WTC11 (cell line): ENCODE measurements at regions not wholly inside any gene's neighbourhood (a gene's known extent, or its start where the extent isn't known, plus 50 kb on each side); places are given as distances from the start of the nearest gene placed in this dataset.

ENCODE experiments used
- ATAC-seq: fragments of 200-7000 bp; cut with Tn5 transposase; 2 replicates; pipeline ENCODE4 v1.10.0; 2021; ENCODE audit warnings: mild to moderate bottlenecking, moderate library complexity
- CTCF ChIA-PET: fragments of 300-600 bp; sonication (Branson Sonifier 250); formaldehyde crosslinking; loops from one replicate; lab custom pipeline; 2021; ENCODE audit warnings: antibody characterized with exemption; lab: Charles Lee
- POLR2A ChIA-PET: fragments of 350-600 bp; sonication (Branson Sonifier 250); formaldehyde crosslinking; loops from one replicate; lab custom pipeline; 2021; ENCODE audit warnings: antibody characterized with exemption; lab: Charles Lee
- DNase-seq: peaks from one replicate; pipeline ENCODE4 v3.0.0; 2021; ENCODE audit warnings: low spot score
- H3K27ac Mint-ChIP-seq: 2 replicates; pipeline ENCODE4 v1.8.0; 2021; ENCODE audit warnings: mixed read lengths
- H3K27me3 Mint-ChIP-seq: 2 replicates; pipeline ENCODE4 v1.8.0; 2021; ENCODE audit warnings: low read depth, mild to moderate bottlenecking, moderate library complexity, mixed read lengths
- H3K36me3 Mint-ChIP-seq: 2 replicates; pipeline ENCODE4 v1.8.0; 2021; ENCODE audit warnings: mixed read lengths
- H3K4me1 Mint-ChIP-seq: 2 replicates; pipeline ENCODE4 v1.8.0; 2022; ENCODE audit warnings: mixed read lengths
- H3K4me3 Mint-ChIP-seq: 2 replicates; pipeline ENCODE4 v1.8.0; 2021; ENCODE audit warnings: mild to moderate bottlenecking, moderate library complexity, mixed read lengths
- H3K9me3 Mint-ChIP-seq: 2 replicates; pipeline ENCODE4 v1.8.0; 2021; ENCODE audit warnings: mixed read lengths
- CREB1 ChIP-seq: sonication (generic); formaldehyde crosslinking; IDR thresholded peaks from 2 replicates; pipeline ENCODE4 v1.8.0; 2023; ENCODE audit warnings: mild to moderate bottlenecking, missing genetic modification reagents
- CREM ChIP-seq: sonication (generic); formaldehyde crosslinking; IDR thresholded peaks from 2 replicates; pipeline ENCODE4 v1.8.1; 2022; ENCODE audit warnings: mild to moderate bottlenecking, missing genetic modification reagents, moderate library complexity
- ELF4 ChIP-seq: sonication (generic); formaldehyde crosslinking; IDR thresholded peaks from 2 replicates; pipeline ENCODE4 v1.8.1; 2022; ENCODE audit warnings: low read depth, mild to moderate bottlenecking, moderate library complexity, missing genetic modification reagents
- GTF2I ChIP-seq: fragments of 250-450 bp; sonication (Bioruptor Pico); conservative IDR thresholded peaks from 2 replicates; pipeline ENCODE4 v1.4.0; 2021; ENCODE audit warnings: mild to moderate bottlenecking
- MAX ChIP-seq: sonication (generic); formaldehyde crosslinking; IDR thresholded peaks from 2 replicates; pipeline ENCODE4 v1.8.0; 2022; ENCODE audit warnings: mild to moderate bottlenecking, missing genetic modification reagents
- NFATC4 ChIP-seq: fragments of 250-450 bp; sonication (Bioruptor Pico); IDR thresholded peaks from 2 replicates; pipeline ENCODE4 v1.9.0; 2021; ENCODE audit warnings: mild to moderate bottlenecking
- NR2C2 ChIP-seq: sonication (generic); formaldehyde crosslinking; IDR thresholded peaks from 2 replicates; pipeline ENCODE4 v1.8.0; 2022; ENCODE audit warnings: mild to moderate bottlenecking, missing genetic modification reagents
- PRDM15 ChIP-seq: sonication (generic); formaldehyde crosslinking; IDR thresholded peaks from 2 replicates; pipeline ENCODE4 v1.8.0; 2022; ENCODE audit warnings: missing genetic modification reagents
- TCF7 ChIP-seq: sonication (generic); formaldehyde crosslinking; IDR thresholded peaks from 2 replicates; pipeline ENCODE4 v1.8.0; 2022; ENCODE audit warnings: mild to moderate bottlenecking, low read depth, missing genetic modification reagents, moderate library complexity
- TP53 ChIP-seq: sonication (generic); formaldehyde crosslinking; IDR thresholded peaks from 2 replicates; pipeline ENCODE4 v1.8.1; 2023; ENCODE audit warnings: mild to moderate bottlenecking, missing genetic modification reagents
- USF2 ChIP-seq: sonication (generic); formaldehyde crosslinking; IDR thresholded peaks from 2 replicates; pipeline ENCODE4 v1.8.1; 2023; ENCODE audit warnings: mild to moderate bottlenecking, missing genetic modification reagents, moderate library complexity
- ZNF263 ChIP-seq: sonication (generic); formaldehyde crosslinking; IDR thresholded peaks from 2 replicates; pipeline ENCODE4 v1.8.1; 2022; ENCODE audit warnings: low read depth, mild to moderate bottlenecking, moderate library complexity, missing genetic modification reagents
- ZNF317 ChIP-seq: sonication (generic); formaldehyde crosslinking; IDR thresholded peaks from 2 replicates; pipeline ENCODE4 v1.8.1; 2023; ENCODE audit warnings: low read depth, mild to moderate bottlenecking, moderate library complexity, missing genetic modification reagents, borderline replicate concordance
- ZNF671 ChIP-seq: fragments of 250-450 bp; sonication (Bioruptor Pico); IDR thresholded peaks from 2 replicates; pipeline ENCODE4 v1.8.0; 2021; ENCODE audit warnings: mild to moderate bottlenecking
- TF ChIP-seq, protein P1 (sequence below): sonication (generic); formaldehyde crosslinking; IDR thresholded peaks from 2 replicates; pipeline ENCODE4 v1.8.0; 2022; ENCODE audit warnings: mild to moderate bottlenecking, missing genetic modification reagents
- TF ChIP-seq, protein P2 (sequence below): sonication (generic); formaldehyde crosslinking; IDR thresholded peaks from 2 replicates; pipeline ENCODE4 v1.8.1; 2023; ENCODE audit warnings: mild to moderate bottlenecking, missing genetic modification reagents, borderline replicate concordance
- TF ChIP-seq, protein P3 (sequence below): sonication (generic); formaldehyde crosslinking; conservative IDR thresholded peaks from 2 replicates; pipeline ENCODE4 v1.8.1; 2022; ENCODE audit warnings: mild to moderate bottlenecking, missing genetic modification reagents
- TF ChIP-seq, protein P4 (sequence below): sonication (generic); formaldehyde crosslinking; IDR thresholded peaks from 2 replicates; pipeline ENCODE4 v1.8.1; 2023; ENCODE audit warnings: mild to moderate bottlenecking, missing genetic modification reagents
- TF ChIP-seq, protein P5 (sequence below): sonication (generic); formaldehyde crosslinking; IDR thresholded peaks from 2 replicates; pipeline ENCODE4 v1.8.1; 2023; ENCODE audit warnings: mild to moderate bottlenecking, missing genetic modification reagents, moderate library complexity

- POLR2A ChIA-PET, result no interaction called here
- ATAC-seq (no peak), DNase-seq (no peak)
- Mint-ChIP-seq H3K9me3 (no peaks in the 10 kb centered on the region), H3K36me3 (no peaks in the 10 kb centered on the region), H3K4me3 (no peak overlapping the region), H3K4me1 (peaks cover 25% of the 10 kb centered on the region), H3K27me3 (no peaks in the 10 kb centered on the region), H3K27ac (no peak overlapping the region)
- TF ChIP-seq GTF2I (CRISPR knock-in tag) (no peak), TCF7 (CRISPR knock-in tag) (no peak), ZNF671 (no peak), ZNF263 (CRISPR knock-in tag) (no peak), NFATC4 (no peak), ZNF317 (no peak), USF2 (CRISPR knock-in tag) (no peak), MAX (CRISPR knock-in tag) (no peak), CREM (CRISPR knock-in tag) (no peak), ELF4 (CRISPR knock-in tag) (no peak), CREB1 (no peak), NR2C2 (CRISPR knock-in tag) (no peak), TP53 (CRISPR knock-in tag) (no peak), PRDM15 (CRISPR knock-in tag) (no peak)
- TF ChIP-seq, protein P1, sequence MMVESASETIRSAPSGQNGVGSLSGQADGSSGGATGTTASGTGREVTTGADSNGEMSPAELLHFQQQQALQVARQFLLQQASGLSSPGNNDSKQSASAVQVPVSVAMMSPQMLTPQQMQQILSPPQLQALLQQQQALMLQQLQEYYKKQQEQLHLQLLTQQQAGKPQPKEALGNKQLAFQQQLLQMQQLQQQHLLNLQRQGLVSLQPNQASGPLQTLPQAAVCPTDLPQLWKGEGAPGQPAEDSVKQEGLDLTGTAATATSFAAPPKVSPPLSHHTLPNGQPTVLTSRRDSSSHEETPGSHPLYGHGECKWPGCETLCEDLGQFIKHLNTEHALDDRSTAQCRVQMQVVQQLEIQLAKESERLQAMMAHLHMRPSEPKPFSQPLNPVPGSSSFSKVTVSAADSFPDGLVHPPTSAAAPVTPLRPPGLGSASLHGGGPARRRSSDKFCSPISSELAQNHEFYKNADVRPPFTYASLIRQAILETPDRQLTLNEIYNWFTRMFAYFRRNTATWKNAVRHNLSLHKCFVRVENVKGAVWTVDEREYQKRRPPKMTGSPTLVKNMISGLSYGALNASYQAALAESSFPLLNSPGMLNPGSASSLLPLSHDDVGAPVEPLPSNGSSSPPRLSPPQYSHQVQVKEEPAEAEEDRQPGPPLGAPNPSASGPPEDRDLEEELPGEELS (CRISPR knock-in tag), result no peak
- TF ChIP-seq, protein P2, sequence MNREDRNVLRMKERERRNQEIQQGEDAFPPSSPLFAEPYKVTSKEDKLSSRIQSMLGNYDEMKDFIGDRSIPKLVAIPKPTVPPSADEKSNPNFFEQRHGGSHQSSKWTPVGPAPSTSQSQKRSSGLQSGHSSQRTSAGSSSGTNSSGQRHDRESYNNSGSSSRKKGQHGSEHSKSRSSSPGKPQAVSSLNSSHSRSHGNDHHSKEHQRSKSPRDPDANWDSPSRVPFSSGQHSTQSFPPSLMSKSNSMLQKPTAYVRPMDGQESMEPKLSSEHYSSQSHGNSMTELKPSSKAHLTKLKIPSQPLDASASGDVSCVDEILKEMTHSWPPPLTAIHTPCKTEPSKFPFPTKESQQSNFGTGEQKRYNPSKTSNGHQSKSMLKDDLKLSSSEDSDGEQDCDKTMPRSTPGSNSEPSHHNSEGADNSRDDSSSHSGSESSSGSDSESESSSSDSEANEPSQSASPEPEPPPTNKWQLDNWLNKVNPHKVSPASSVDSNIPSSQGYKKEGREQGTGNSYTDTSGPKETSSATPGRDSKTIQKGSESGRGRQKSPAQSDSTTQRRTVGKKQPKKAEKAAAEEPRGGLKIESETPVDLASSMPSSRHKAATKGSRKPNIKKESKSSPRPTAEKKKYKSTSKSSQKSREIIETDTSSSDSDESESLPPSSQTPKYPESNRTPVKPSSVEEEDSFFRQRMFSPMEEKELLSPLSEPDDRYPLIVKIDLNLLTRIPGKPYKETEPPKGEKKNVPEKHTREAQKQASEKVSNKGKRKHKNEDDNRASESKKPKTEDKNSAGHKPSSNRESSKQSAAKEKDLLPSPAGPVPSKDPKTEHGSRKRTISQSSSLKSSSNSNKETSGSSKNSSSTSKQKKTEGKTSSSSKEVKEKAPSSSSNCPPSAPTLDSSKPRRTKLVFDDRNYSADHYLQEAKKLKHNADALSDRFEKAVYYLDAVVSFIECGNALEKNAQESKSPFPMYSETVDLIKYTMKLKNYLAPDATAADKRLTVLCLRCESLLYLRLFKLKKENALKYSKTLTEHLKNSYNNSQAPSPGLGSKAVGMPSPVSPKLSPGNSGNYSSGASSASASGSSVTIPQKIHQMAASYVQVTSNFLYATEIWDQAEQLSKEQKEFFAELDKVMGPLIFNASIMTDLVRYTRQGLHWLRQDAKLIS, result no peak
- TF ChIP-seq, protein P3, sequence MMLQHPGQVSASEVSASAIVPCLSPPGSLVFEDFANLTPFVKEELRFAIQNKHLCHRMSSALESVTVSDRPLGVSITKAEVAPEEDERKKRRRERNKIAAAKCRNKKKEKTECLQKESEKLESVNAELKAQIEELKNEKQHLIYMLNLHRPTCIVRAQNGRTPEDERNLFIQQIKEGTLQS (CRISPR knock-in tag), result no peak
- TF ChIP-seq, protein P4, sequence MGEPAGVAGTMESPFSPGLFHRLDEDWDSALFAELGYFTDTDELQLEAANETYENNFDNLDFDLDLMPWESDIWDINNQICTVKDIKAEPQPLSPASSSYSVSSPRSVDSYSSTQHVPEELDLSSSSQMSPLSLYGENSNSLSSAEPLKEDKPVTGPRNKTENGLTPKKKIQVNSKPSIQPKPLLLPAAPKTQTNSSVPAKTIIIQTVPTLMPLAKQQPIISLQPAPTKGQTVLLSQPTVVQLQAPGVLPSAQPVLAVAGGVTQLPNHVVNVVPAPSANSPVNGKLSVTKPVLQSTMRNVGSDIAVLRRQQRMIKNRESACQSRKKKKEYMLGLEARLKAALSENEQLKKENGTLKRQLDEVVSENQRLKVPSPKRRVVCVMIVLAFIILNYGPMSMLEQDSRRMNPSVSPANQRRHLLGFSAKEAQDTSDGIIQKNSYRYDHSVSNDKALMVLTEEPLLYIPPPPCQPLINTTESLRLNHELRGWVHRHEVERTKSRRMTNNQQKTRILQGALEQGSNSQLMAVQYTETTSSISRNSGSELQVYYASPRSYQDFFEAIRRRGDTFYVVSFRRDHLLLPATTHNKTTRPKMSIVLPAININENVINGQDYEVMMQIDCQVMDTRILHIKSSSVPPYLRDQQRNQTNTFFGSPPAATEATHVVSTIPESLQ (CRISPR knock-in tag), result no peak
- TF ChIP-seq, protein P5, sequence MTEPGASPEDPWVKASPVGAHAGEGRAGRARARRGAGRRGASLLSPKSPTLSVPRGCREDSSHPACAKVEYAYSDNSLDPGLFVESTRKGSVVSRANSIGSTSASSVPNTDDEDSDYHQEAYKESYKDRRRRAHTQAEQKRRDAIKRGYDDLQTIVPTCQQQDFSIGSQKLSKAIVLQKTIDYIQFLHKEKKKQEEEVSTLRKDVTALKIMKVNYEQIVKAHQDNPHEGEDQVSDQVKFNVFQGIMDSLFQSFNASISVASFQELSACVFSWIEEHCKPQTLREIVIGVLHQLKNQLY (CRISPR knock-in tag), result no peak
- CTCF ChIA-PET, result no interaction called here
Measured at GRCh38 chr6:9784786-9785185, 630.1 kb downstream of the TFAP2A start.
